AG09309 (cell line): ENCODE measurements at regions not wholly inside any gene's neighbourhood (a gene's known extent, or its start where the extent isn't known, plus 50 kb on each side); places are given as distances from the start of the nearest gene placed in this dataset.
"Not testable (repeated sequence)": the region's sequence is repeated elsewhere in the genome, so short reads cannot be mapped to it uniquely, and the experiment has no call there.

ENCODE experiments used
- DNase-seq: peaks from one replicate; pipeline ENCODE4 v3.0.0-alpha.2; 2010; ENCODE audit warnings: low read depth
- H3K4me3 ChIP-seq: 2 replicates; pipeline ENCODE4 v1.5.1; 2011; ENCODE audit warnings: mild to moderate bottlenecking, low read depth, low read length, moderate library complexity; ENCODE audit not compliant: control insufficient read depth
- CTCF ChIP-seq: IDR thresholded peaks from 2 replicates; pipeline ENCODE4 v1.5.1; 2011; ENCODE audit warnings: mild to moderate bottlenecking, low read depth, low read length, inconsistent platforms; ENCODE audit not compliant: insufficient read depth, control insufficient read depth; ENCODE audit errors: missing control alignments

DNA sequence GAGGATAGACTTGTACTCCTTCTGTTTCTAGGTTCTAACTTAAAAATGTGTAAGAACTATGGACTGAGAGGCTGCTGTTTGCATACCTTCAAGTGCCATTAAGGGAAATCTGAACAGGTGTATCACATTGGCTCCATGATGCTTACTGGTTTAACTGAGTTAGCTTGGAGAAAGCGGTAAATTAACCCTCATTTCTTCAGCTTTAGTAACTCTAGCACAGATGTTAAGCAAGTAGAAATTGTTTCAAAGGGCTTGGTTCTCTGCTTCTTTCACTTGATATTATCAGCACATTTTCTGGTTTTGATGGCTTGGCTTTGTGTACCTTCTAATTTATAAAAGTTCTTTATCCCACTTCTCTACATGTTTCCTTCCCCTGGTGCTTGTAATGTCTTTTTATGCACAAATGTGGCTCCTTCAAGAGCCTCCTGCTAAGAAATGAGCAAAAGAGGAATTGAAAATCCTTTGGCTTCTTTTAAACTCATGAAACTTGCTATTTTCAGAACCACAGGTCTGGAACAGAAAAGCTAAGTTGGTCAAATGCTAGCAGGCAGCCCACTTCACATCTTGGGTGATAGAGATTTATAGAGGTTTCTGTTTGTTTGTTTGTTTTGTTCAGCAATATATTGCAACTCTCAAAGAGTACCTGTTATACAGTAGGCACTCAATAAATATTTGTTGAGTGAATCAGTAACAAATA is 249.9 kb upstream of the THUMPD2 start:
- no peak for TF ChIP-seq CTCF
- no peak for DNase-seq
- no peak overlapping the region for H3K4me3 ChIP-seq

DNA sequence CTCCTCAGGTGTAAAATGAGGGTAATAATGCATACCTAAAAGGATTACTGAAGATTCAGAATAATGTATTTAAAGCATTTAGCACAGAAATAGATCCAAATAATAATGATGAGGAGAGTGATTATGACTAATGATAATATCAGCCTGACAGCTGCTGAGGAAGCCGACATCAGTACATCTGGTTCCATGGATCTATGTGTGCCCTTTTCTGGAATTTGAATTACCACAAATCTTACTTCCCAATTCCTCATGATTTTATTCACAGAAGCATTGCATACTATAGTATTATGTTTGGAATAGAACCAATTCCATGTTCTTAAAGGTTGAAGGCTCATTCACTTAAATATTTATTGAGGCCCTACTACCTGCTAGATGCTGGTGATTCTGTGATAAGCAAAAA is 248.9 kb upstream of the THUMPD2 start:
- no peak for DNase-seq
- TF ChIP-seq CTCF: no peak
- H3K4me3 ChIP-seq: no peak overlapping the region

GRCh38 chr2:40025276-40025675 is 246.2 kb upstream of the THUMPD2 start:
- DNase-seq, H3K4me3 ChIP-seq: not testable (repeated sequence)

DNA sequence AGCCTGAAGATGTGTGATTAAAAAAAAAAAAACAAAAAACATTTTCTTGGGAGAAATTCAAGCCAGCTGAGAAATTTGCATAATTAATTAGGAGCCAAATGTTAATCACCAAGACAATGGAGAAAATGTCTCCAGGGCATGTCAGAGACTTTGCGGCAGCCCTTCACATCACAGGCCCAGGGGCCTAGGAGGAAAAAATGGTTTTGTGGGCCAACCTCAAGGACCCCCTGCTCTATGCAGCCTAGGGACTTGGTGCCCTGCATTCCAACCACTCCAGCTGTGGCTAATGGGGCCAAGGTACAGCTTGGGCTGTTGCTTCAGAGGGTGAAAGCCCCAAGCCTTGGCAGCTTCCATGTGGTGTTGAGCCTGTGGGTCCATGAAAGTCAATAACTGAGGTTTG is 241.9 kb upstream of the THUMPD2 start:
- no peak overlapping the region for H3K4me3 ChIP-seq
- no peak for TF ChIP-seq CTCF
- no peak for DNase-seq

- TF ChIP-seq CTCF: no peak
- no peak for DNase-seq
- H3K4me3 ChIP-seq: no peak overlapping the region
These were observed 237.3 kb upstream of the THUMPD2 start for GRCh38 chr2:40016151-40016885.

GRCh38 chr2:40013962-40014361 is 234.9 kb upstream of the THUMPD2 start:
- H3K4me3 ChIP-seq, DNase-seq: not testable (repeated sequence)

DNA sequence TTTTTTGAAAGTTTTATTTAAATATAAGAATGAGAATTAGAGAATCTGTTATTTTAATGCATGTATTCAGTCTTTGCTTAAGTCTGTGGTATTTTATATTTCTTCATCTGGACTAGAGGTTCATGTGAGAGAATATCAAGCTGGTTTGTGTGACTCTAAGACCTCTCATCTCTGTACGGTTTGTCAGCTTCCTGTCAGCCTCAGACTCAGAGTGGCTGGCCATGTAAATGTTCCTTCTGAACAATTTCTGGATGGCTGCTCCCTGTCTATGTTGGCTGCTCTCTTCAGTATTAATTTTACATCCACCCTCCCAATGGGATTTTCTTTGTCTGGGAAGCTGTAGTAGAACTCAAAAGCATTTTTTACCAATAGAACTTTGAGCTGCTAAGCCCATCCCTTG is 225.3 kb upstream of the THUMPD2 start:
- H3K4me3 ChIP-seq: no peak overlapping the region
- no peak for DNase-seq
- TF ChIP-seq CTCF: no peak

- no peak overlapping the region for H3K4me3 ChIP-seq
- TF ChIP-seq CTCF: no peak
- DNase-seq: no peak
These were observed 223.3 kb upstream of the THUMPD2 start for GRCh38 chr2:40002339-40002738.
